ENCODE measurements at regions not wholly inside any gene's neighbourhood (a gene's known extent, or its start where the extent isn't known, plus 50 kb on each side); places are given as distances from the start of the nearest gene placed in this dataset.

GRCh38 chr14:58697930-58698642 is 60.3 kb downstream of the DACT1 start:
- no peak for TF ChIP-seq CTCF (IDR thresholded peaks at IDR 0.05; ENCODE audit: low read depth, low read length, missing control alignments)
- no peak overlapping the region for H3K4me3 ChIP-seq (ENCODE audit: low read depth, low read length)
- DNase-seq (ENCODE audit: low read depth) = no peak

- H3K4me3 ChIP-seq (ENCODE audit: low read depth, low read length) = no peak overlapping the region
- no peak for TF ChIP-seq CTCF (IDR thresholded peaks at IDR 0.05; ENCODE audit: low read depth, low read length, missing control alignments)
- no peak for DNase-seq (ENCODE audit: low read depth)
Observed at GRCh38 chr14:58699681-58700205, 62.0 kb downstream of the DACT1 start.

GRCh38 chr14:58701156-58701555 is 63.4 kb downstream of the DACT1 start:
- DNase-seq (ENCODE audit: low read depth) = no peak
- H3K4me3 ChIP-seq (ENCODE audit: low read depth, low read length) = no peak overlapping the region
- TF ChIP-seq CTCF (IDR thresholded peaks at IDR 0.05; ENCODE audit: low read depth, low read length, missing control alignments) = no peak

GRCh38 chr14:58701604-58702003 is 63.8 kb downstream of the DACT1 start:
- no peak for DNase-seq (ENCODE audit: low read depth)
- no peak overlapping the region for H3K4me3 ChIP-seq (ENCODE audit: low read depth, low read length)
- TF ChIP-seq CTCF (IDR thresholded peaks at IDR 0.05; ENCODE audit: low read depth, low read length, missing control alignments) = no peak

- no peak for TF ChIP-seq CTCF (IDR thresholded peaks at IDR 0.05; ENCODE audit: low read depth, low read length, missing control alignments)
- no peak for DNase-seq (ENCODE audit: low read depth)
- H3K4me3 ChIP-seq (ENCODE audit: low read depth, low read length) = no peak overlapping the region
Observed at GRCh38 chr14:58702441-58703160, 64.8 kb downstream of the DACT1 start.

- no peak overlapping the region for H3K4me3 ChIP-seq (ENCODE audit: low read depth, low read length)
- TF ChIP-seq CTCF (IDR thresholded peaks at IDR 0.05; ENCODE audit: low read depth, low read length, missing control alignments) = no peak
- no peak for DNase-seq (ENCODE audit: low read depth)
Observed at GRCh38 chr14:58703161-58703506, 65.4 kb downstream of the DACT1 start.
